GM13977 (cell line): ENCODE measurements at regions not wholly inside any gene's neighbourhood (a gene's known extent, or its start where the extent isn't known, plus 50 kb on each side); places are given as distances from the start of the nearest gene placed in this dataset.

Experiments
- DNase-seq: peaks from one replicate; pipeline ENCODE4 v3.0.0; 2012; ENCODE audit warnings: low spot score
- in situ Hi-C: fragments of 300-500 bp; cut with MboI; formaldehyde crosslinking; loops from one replicate; pipeline ENCODE4 v1.12.0; 2022; ENCODE audit warnings: low sequenced_read_pairs, low pct_unique_long_range_greater_than_20kb, mixed read lengths, inconsistent platforms; ENCODE audit not compliant: unreplicated experiment
- TF ChIP-seq, protein P1 (sequence below): IDR thresholded peaks from 2 replicates; pipeline ENCODE4 v1.5.1; 2012; ENCODE audit warnings: mild to moderate bottlenecking, control low read depth; ENCODE audit not compliant: insufficient read depth; ENCODE audit errors: extremely low read depth, missing control alignments

DNA sequence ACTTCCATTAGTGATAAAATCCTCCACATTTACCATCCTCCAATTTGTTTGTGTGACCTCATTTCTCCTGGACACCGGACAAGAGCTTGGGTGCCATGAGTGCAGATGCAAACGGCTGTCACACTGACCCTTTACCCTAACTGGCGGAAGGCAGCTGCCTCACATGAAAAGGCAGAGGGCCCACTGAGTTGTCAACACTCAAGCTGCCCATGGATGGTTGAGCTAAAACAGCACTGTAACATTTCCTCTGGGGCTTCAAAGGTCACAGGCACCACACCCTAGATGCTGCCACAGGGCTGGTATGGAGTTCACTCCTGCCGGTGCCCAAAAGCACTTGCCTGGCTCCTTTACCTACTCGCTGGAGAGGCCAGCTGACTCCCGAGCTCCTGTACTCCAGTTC is 653.4 kb downstream of the KCNT2 start:
- DNase-seq: no peak
- in situ Hi-C loops: no loop called here
- TF ChIP-seq, protein P1, sequence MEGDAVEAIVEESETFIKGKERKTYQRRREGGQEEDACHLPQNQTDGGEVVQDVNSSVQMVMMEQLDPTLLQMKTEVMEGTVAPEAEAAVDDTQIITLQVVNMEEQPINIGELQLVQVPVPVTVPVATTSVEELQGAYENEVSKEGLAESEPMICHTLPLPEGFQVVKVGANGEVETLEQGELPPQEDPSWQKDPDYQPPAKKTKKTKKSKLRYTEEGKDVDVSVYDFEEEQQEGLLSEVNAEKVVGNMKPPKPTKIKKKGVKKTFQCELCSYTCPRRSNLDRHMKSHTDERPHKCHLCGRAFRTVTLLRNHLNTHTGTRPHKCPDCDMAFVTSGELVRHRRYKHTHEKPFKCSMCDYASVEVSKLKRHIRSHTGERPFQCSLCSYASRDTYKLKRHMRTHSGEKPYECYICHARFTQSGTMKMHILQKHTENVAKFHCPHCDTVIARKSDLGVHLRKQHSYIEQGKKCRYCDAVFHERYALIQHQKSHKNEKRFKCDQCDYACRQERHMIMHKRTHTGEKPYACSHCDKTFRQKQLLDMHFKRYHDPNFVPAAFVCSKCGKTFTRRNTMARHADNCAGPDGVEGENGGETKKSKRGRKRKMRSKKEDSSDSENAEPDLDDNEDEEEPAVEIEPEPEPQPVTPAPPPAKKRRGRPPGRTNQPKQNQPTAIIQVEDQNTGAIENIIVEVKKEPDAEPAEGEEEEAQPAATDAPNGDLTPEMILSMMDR: no peak

GRCh38 chr1:195951313-195951712 is 656.9 kb downstream of the KCNT2 start:
- DNase-seq: no peak
- in situ Hi-C loops: no loop called here
- TF ChIP-seq, protein P1: no peak

- DNase-seq: no peak
- TF ChIP-seq, protein P1: no peak
- in situ Hi-C loops: no loop called here
These were observed 659.9 kb downstream of the KCNT2 start for GRCh38 chr1:195948123-195948895.

- TF ChIP-seq, protein P1: no peak
- no peak for DNase-seq
- in situ Hi-C loops: no loop called here
These were observed 661.7 kb downstream of the KCNT2 start for GRCh38 chr1:195946500-195946899.

DNA sequence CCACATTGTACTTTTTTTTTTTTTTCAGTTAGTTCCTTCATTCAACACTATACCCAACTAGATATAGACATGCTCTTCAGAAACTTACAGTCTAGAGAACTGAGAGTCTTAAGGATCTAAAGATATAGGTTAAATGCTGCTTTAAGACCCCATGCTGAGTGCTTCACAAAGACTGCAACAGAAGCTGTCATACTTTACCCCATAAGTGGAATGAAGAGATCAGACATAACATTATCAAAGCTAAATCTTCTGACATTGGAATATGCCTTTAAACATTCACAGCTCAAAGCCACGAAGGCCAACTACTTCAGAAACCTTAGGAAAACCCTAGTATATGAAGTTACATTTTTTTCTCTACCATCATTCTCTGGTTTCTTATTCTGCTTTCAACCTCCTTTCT is 666.4 kb downstream of the KCNT2 start:
- in situ Hi-C loops: no loop called here
- no peak for DNase-seq
- TF ChIP-seq, protein P1: no peak

DNA sequence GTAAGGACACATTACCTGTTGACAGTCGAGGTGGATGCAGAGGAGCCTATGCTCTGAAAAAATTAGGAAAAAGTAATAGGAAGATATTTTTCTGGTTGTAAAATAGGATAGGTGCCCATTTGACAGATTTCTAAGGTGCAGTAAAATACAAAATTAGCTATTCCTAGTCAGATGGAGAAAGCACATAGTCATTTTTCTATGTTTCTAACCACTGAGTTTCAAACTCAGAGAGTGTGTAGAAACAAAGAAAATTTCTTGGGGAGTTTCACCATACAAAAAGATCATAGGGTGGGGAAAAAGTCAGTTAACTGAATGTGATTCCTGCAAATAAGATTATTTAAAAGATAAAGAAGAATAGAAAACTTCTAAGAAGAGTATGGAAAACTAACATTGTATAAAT is 666.9 kb downstream of the KCNT2 start:
- no peak for DNase-seq
- TF ChIP-seq, protein P1: no peak
- in situ Hi-C loops: no loop called here
